Uterus (tissue), 2 donors: ENCODE measurements at regions not wholly inside any gene's neighbourhood (a gene's known extent, or its start where the extent isn't known, plus 50 kb on each side); places are given as distances from the start of the nearest gene placed in this dataset.

Experiments used
- POLR2A ChIP-seq, 2 donors: fragments of 450-650 bp; IDR thresholded peaks; one replicate each; pipeline ENCODE4 v1.6.1; 2016; ENCODE audit warnings: antibody characterized with exemption in 2 of 2, mild to moderate bottlenecking in 1 of 2, moderate library complexity in 1 of 2
- TF ChIP-seq, protein P1 (sequence below), 4 experiments: fragments of 200-600 bp in 2 of 4; fragments of 450-650 bp in 2 of 4; sonication (generic) in 2 of 4; IDR thresholded peaks; one replicate each; pipeline ENCODE4 v1.5.1; 2016 to 2019; ENCODE audit warnings: antibody characterized with exemption in 4 of 4, mild to moderate bottlenecking in 2 of 4, moderate library complexity in 1 of 4

DNA sequence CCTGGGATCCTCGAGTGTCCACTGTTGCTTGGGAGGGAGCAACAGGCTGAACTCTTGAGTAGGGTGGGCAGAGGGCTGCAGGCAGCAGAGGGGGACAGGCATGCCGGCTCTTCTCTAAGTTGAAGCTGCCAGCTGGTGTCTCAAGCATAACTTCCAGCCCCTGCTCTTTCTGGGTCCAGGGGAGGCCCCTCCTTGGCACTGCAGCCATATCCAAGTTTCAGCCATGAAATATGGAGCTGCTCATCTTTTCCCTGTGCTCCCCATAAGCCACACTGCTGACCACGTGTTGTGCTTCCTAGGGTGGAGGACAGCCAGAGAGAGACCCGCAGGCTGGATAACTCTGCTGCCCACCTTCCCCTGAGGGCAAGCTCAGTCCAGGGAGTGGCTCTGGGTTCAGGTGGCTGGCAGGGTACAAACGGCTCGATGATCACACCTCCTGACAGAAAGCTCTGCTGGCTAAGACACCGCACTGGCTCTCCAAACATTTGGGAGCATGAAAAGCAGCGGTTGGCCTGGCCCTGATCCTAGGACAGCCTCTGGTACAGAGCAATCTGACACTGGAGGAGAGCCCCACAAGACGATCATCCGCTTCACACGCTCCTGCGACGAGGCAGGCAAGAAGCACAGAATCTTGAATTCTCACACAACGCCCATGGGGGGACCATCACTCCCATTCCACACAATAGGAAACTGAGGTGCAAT, 79.6 kb downstream of the PITPNM2 start:
- TF ChIP-seq, protein P1, sequence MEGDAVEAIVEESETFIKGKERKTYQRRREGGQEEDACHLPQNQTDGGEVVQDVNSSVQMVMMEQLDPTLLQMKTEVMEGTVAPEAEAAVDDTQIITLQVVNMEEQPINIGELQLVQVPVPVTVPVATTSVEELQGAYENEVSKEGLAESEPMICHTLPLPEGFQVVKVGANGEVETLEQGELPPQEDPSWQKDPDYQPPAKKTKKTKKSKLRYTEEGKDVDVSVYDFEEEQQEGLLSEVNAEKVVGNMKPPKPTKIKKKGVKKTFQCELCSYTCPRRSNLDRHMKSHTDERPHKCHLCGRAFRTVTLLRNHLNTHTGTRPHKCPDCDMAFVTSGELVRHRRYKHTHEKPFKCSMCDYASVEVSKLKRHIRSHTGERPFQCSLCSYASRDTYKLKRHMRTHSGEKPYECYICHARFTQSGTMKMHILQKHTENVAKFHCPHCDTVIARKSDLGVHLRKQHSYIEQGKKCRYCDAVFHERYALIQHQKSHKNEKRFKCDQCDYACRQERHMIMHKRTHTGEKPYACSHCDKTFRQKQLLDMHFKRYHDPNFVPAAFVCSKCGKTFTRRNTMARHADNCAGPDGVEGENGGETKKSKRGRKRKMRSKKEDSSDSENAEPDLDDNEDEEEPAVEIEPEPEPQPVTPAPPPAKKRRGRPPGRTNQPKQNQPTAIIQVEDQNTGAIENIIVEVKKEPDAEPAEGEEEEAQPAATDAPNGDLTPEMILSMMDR (IDR thresholded peaks at IDR 0.05): no peak
- TF ChIP-seq POLR2A (IDR thresholded peaks at IDR 0.05): no peak
